NT2/D1 (cell line): ENCODE measurements at regions not wholly inside any gene's neighbourhood (a gene's known extent, or its start where the extent isn't known, plus 50 kb on each side); places are given as distances from the start of the nearest gene placed in this dataset.

ENCODE experiments used
- SUZ12 ChIP-seq: IDR thresholded peaks from 2 replicates; pipeline ENCODE4 v1.6.1; 2011; ENCODE audit not compliant: insufficient read length, insufficient read depth; ENCODE audit errors: extremely low read depth
- YY1 ChIP-seq: IDR thresholded peaks from 2 replicates; pipeline ENCODE4 v1.6.1; 2011; ENCODE audit not compliant: insufficient read length, insufficient read depth
- ZNF274 ChIP-seq: IDR thresholded peaks from 2 replicates; pipeline ENCODE4 v1.6.1; 2011; ENCODE audit warnings: mild to moderate bottlenecking, low read depth, low read length

GRCh38 chr22:46055181-46055875, 78.4 kb upstream of the WNT7B start:
- TF ChIP-seq YY1 (no peak), SUZ12 (no peak), ZNF274 (no peak)
